Posterior vena cava (tissue), 2 donors: ENCODE measurements at regions not wholly inside any gene's neighbourhood (a gene's known extent, or its start where the extent isn't known, plus 50 kb on each side); places are given as distances from the start of the nearest gene placed in this dataset.

Experiments
- DNase-seq: peaks from one replicate; pipeline ENCODE4 v3.0.0-alpha.2; 2020; ENCODE audit warnings: low spot score
- intact Hi-C, 2 donors: fragments of 100-400 bp; cut with DNase I; formaldehyde crosslinking; loops; one replicate each; pipeline versions ENCODE4 v1.14.1 to v1.14.2; 2022 to 2023
- donor health status: DM: yes; HTN: yes; CAD: no.
- donor health status: DM: yes; HTN: yes; CAD: no.

DNA sequence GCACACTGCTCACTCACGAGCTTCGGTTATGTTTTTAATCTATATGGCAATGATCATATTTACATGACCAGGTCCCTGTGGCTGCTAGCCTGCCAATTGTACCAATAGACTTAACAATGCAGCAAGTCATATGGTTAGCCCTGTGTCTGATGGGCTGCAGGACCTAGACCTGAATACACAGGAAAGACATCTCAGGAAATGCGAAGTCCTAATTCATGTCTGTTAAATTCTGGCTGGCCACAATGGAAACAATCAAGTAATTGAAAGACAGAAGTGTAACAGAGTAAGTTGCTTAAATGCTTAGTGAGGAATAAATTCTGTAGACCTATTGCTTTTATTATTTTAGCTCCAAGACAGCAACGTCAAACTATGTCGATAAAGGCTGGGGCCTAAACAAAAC, 112.4 kb upstream of the FZD8 start:
- intact Hi-C loops = no loop called here
- no peak for DNase-seq

DNA sequence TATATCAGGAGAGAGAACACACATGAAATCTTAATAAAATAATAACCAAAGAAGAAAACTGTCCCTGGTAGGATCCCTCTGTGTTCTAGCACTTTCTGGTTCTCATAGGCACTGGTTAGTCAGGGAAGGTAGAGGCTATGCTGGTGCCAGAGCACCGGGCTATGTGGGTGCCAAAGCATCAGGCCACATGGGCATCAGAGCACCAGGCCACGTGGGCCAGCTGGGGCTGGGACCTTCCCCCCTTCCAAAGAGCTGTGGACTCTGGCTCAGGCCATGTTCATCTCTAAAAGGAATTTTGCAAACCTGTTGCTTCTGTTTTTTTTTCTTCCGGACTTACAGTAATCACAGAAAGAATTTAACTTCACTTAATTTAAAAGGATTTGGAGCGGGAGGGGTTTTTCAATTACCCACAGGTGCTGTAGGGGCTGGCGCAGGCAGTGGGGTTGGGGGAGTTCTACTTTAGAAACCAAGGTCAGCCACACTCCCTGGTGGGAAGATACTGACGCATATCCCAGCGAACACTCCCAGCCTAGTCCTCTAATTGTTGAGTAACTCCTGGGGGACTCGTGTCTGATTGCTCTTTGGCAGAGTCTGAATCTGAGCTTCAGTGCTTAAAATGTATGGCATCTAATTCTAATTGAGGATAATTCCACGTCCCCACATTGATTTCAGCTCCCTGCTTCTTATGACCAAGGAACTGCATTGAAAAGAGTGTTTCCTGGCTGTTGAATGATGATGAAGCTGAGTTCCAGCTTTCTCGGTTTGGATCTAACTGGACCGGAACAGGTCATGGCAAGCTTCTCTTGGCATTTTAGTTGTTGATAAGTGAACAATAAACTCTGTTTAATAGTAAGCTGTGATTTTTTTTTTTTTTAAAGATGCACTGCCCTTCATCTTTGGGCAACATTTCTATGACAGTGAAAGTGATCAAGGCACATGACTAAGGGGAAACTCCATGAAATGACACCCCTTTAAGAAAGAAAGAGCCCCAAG, 110.7 kb upstream of the FZD8 start:
- intact Hi-C loops = no loop called here
- DNase-seq = no peak

DNA sequence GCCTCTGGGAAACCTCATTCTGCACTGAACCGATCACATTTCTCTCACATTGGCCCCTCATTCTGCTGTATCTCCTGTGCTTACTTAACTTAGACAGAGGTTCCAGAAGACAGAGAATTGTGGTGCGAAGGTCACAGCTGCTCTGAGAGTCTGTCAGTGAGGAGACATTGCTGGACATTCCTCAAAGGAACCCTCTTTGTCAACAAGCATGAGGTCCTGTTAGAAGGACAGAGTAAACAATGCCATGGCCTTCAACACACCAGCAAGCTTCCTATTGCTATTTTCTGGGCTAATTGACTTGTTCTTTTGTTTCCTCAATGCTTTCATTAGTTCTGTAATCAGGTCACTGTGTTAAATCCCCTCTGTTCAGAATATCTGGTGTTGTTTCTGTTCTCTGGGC, 109.3 kb upstream of the FZD8 start:
- intact Hi-C loops = no loop called here
- no peak for DNase-seq

DNA sequence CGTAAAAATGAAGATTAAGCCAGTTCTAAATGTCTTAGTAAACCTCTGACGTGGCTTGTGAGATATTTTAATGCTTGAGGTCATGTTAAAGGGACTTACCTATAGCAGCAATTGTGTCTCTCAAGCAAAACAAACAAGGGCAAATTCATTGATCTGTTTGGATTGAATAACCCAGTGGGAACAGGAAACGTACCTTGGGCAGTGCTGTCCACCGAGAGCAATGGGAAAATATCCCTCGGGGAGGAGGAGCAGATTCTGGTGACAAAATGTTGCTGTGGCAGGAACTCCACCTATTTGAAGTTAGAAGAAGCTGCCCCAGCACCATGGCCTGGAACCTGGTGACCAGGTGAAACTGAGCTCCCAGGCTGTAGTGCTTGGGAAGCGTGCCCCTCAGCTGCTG, 107.1 kb upstream of the FZD8 start:
- intact Hi-C loops = no loop called here
- DNase-seq = no peak

DNA sequence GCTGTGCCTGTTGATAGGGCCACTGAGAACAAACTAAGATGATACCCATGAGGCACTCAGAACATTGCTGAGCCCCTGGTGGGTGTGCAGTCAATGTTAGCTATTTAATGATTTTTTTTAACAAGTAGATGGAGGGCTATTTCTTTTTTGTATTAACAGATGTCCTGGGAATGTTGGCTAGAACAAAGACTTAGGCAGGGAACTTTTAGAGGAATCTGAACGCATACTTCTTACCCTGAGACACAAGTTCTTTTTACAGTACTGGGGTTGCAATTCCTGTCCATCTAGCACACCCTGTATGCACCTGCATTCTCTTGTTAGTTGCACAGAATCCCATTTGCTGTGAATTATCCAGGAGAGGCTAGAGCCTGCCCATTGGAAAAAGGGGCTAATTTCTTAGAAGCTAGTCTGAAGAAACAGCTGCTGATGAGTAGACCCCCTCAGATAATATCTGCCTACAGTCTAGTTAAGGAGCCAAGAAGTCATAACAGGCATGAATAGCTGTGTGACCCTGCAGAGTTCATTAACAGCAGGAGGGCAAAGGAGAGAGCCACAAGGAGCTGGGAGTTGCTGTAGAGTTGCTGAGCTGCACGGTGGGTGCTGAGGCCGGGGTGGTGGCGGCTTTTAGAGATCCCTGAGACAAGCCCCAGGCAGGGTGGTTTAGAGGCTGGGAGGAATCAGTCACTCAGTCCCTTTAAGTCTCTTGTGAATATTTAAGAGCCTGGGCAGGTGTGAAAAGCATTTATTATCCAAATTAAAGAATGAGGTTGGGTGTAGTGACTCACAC, 103.7 kb upstream of the FZD8 start:
- intact Hi-C loops = no loop called here
- DNase-seq = no peak

DNA sequence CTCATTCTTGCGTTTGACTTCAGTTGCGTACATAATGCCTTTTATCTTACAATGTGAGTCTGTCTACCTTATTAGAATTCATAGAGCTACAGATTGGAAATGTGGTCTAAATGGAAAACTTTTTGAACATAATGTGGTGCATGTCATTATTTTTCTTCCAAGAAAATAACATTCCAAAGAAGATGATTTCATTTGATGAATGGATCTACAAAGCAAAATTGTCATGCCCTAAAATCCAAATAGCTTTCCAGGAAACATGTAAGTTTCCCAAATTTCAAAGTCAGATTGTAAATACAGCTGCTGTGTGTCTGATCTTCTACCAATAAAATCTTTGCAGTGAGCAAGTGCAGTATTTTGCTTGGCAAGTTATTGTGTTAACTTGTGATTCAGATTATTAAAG, 101.8 kb upstream of the FZD8 start:
- no peak for DNase-seq
- intact Hi-C loops = no loop called here

DNA sequence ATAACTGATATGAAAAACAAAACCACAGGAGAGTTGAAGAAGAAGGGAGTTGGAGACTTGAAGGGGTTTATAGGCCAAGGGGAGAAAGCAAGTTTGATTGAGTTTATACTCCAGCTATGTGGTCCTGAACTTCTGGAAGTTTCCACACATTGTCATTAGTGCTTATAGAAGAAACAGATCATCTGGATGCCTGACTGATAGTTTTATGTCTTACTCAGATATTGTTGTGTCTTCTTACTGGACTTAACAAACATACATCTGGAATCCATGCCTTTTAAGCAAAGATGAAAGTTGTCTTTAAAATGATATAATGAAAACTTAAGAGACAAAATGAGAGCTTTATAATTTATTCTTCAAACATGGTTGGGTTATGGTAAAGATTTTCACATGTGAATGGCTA, 101.3 kb upstream of the FZD8 start:
- no peak for DNase-seq
- intact Hi-C loops = no loop called here

DNA sequence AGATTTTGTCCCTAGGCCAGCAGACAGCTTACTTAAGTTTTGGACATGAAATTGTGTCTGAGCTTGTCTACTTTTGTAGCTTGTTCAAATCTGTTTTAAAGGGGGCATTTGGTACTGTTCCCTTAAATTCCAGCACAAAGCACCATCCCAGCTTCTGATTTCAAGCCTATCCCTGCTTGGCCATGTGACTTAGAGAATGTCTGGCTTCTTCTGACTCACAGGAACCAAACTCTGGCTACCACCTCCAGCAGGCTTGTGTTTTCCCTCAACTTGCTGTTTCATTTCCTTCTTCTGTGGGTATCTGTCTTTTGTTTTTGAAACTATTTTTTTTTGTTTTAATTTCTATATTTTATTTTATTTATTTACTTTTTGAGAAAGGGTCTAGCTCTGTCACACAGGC, 97.9 kb upstream of the FZD8 start:
- intact Hi-C loops = no loop called here
- no peak for DNase-seq

DNA sequence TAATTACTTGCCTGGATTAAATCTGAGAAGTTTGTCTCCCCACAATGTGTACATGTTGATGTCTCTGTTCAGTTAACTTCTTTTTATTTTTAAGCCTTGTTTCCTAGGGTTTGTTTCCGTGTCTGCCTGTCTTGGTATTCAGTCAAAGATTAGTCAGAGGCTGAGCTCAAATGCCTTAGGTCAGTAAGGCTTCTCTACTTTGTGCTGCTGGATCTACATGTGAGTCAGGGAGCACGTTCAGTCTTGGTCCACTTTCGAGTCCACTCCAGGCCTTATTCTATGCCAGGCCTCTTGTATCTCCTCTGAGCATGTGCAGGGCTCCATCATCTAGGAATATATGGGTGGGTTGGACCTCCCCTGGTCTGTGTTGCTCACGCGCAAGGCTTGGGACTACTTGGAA, 93.3 kb upstream of the FZD8 start:
- no peak for DNase-seq
- intact Hi-C loops = no loop called here

DNA sequence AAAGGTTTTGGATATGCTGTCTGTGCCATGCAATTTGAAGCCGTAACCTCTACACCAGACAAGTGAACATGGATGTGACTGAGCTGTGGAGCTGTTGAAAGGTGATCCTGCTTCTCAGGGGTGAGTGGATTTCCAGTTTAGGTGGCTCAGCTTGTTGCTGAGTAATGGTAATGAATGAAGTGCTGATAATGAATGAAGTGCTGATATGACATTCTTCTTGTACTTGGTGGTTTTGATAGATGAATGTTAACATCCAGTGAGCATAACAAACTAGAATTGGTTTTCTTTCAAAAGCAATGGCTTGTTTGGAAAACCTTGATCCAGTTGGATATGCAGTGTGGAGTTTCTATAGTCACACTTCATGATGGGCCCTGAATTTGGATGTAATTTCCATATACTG, 89.7 kb upstream of the FZD8 start:
- intact Hi-C loops = no loop called here
- no peak for DNase-seq

DNA sequence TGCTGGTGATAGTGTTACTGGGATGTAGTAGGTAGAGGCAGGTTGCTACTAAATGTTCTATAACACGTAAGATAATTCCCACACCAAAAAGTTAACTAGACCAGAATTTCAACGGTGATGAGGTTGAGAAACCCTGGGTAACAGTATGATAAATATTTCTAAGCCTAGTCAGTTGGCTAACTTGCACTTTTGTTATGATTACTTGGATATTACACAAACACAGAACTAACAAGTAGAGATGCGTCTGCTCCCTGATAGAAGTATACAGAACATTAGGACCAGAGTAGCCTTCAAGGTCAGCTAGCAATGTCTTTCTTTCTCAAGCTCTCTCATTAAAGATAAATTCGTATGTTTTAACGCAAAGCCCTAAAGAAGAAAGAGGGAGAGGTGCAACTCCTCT, 86.2 kb upstream of the FZD8 start:
- intact Hi-C loops = no loop called here
- no peak for DNase-seq

DNA sequence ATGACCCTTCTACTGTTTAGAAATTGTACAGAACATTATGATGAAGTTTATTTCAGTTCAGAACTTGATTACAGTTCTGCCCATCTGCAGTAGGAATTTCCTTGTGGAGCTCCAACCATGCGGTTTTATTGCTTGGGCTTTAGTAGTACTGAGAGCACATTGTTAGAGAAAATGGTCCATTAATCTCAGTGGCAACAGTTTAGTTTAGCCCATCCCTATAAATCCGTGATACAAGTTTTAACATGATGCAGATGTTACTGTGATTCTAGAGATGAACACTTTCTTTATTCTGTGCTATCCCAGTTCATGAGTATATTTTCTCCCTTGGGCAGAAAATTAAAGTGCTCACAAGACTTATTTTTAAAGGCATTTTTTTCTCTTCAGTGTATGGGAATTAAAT, 84.8 kb upstream of the FZD8 start:
- intact Hi-C loops = no loop called here
- no peak for DNase-seq

DNA sequence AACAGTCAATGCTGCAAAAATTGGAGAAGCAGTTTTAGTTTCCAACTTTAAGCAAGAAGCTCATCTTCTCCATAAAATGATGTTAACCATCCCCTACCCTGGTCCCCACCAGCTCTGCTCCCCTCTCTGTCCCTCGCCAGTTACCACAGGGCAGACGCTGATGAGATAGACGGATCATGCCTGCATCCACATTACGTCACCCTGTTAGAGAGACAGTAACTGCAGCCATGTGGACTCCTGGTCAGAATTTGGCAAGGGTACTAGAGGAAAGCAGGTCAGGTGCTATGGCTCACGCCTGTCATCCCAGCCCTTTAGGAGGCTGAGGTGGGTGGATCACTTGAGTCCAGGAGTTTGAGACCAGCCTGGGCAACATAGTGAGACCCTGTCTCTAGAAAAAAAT, 81.9 kb upstream of the FZD8 start:
- intact Hi-C loops = no loop called here
- DNase-seq = no peak

DNA sequence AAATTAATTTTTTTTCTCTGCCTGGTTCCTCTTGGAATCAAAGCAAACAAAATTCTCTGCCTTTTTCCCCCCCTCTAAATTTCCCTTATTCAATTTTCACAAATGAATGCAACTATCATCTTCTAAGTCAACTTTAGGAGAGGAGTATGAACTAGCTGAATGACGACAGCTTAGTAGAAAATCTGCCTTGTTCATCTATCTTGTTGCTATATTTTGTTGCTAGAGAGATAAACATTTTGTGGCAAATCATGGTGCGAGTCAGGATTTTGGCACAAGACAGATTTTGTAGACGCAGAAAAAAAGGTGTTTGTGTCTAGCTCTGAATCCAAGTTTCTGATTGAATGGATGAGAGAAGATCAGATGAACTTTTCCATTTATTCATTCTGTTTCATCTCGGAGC, 81.0 kb upstream of the FZD8 start:
- intact Hi-C loops = no loop called here
- no peak for DNase-seq

DNA sequence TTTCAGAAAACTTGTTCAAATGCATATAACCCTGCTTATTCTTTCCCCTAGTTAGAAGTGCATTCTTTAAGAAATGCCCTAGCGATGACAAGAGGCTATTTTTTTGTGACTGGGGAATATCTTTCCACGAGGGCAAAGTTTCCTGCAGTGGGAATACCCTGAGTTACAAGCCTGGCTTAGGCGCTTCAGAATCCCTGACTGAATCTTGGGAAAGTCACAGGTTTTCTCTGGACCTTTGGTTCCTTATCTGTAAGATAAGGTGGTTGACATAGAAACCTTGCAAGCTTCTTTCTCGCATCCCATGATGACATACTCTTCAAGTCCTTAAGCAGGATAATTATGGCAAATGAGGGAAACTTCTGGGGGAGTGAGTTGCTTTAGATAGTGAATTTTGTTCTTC, 80.5 kb upstream of the FZD8 start:
- intact Hi-C loops = no loop called here
- no peak for DNase-seq

DNA sequence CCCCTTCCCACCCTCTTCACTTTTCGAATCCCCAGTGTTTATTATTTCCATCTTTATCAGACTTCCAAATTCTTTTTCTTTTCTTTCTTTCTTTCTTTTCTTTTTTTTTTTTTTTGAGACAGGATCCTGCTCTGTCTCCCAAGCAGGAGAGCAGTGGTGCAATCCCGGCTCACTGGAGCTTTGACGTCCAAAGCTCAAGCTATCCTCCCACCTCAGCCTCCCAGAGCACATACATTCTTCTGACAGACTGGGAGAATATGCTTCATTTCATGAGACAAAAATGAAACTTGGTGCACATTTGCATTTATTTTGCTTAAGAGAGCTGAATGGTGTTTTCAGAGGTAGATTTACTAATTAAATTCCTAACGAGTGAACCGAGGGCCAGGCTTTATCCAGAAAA, 80.1 kb upstream of the FZD8 start:
- no peak for DNase-seq
- intact Hi-C loops = no loop called here

DNA sequence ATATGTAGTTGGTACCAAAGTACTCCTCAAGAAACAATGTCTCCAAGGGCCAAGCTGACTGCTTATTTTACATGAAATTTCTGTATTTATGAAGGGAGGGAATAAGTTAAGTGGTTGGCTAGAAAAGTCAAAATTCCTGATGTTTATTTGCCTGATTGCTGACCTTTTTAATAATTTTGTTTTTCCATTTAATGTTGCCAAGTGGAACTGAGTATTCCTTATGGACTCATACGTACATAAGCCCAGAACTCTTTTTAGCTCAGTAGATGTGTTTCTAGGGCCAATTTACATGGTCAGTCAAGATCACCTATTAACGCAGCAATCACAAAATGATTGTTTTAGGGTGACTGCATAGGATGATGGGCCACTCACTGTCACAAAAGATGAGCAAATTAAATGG, 78.3 kb upstream of the FZD8 start:
- DNase-seq = no peak
- intact Hi-C loops = no loop called here

DNA sequence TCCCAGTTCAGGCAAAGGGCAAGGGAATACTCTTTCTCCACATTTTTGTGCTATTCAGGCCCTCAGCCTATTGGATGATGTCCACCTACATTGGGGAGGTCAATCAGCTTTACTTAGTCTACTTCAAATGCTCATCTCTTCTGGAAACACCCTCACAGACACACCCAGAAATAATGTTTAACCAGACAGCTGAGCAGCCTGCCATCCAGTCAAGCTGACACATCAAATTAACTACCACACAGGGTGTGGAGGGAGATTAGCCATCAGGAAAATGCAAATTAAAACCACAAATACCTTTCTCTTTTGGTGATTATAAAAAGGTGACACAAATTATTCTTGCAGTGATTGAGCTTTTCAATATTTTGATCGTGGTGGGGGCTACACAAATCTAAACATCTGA, 74.7 kb upstream of the FZD8 start:
- intact Hi-C loops = no loop called here
- no peak for DNase-seq

DNA sequence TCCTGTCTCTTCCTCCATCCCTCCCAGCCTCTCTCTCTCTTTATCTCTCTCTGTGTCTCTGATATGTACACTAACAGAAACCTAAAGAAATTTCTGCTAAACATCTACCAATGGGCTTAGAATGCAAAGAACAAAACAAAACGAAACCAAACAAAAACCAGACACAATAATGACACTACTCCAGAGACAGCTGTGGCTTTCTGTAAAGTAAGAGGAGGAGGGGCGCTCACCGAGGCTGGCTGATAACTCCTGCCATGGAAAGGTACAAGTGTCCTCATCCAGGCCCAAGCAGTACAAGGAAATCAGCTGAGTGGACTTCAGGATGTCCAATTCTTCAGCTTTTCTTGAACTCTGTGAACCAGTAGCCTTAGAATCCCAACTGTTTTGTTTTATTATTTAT, 70.4 kb upstream of the FZD8 start:
- no peak for DNase-seq
- intact Hi-C loops = no loop called here

DNA sequence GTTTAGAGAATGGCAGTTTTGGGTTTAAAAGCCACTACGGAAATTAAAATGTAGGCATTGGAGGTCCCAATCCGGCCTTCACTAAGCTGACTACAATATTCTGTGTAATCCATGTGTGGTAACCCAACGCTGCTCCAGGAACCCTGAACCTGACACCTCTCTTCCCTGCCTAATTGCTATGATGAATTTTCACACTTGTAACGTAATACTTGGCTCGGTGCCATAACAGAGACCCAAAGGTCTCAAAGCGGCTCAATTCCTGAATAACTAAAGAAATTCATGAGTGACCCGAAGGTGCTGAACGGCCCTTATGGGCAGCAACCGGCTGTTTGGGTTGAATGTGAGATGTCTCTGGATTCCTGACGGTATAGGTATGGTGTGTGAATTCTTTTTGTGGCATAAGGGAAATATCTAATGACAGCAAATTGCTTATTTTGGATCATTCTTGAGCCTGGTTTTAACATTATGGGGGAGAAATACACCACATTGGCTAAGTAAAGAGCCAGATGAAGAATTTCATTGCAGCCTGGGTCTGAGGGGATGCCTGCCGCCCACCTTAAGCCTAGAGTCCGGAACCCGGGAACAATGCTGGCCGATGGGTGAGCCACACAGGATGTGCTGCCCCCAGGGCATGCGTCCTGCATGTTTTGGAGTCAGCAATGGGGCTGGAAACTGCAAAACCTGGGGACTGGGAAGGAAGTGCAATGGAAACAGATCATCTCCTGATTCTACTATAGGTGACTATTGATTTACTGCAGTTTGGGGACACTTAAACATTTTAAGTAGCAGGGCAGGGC, 69.7 kb upstream of the FZD8 start:
- intact Hi-C loops = no loop called here
- no peak for DNase-seq
